Uterus (tissue), 2 donors: ENCODE measurements at regions not wholly inside any gene's neighbourhood (a gene's known extent, or its start where the extent isn't known, plus 50 kb on each side); places are given as distances from the start of the nearest gene placed in this dataset.

Source experiments
- CTCF ChIP-seq, 4 experiments: fragments of 200-600 bp in 2 of 4; fragments of 450-650 bp in 2 of 4; sonication (generic) in 2 of 4; IDR thresholded peaks; one replicate each; pipeline ENCODE4 v1.5.1; 2016 to 2019; ENCODE audit warnings: antibody characterized with exemption in 4 of 4, mild to moderate bottlenecking in 2 of 4, moderate library complexity in 1 of 4
- POLR2A ChIP-seq, 2 donors: fragments of 450-650 bp; IDR thresholded peaks; one replicate each; pipeline ENCODE4 v1.6.1; 2016; ENCODE audit warnings: antibody characterized with exemption in 2 of 2, mild to moderate bottlenecking in 1 of 2, moderate library complexity in 1 of 2

DNA sequence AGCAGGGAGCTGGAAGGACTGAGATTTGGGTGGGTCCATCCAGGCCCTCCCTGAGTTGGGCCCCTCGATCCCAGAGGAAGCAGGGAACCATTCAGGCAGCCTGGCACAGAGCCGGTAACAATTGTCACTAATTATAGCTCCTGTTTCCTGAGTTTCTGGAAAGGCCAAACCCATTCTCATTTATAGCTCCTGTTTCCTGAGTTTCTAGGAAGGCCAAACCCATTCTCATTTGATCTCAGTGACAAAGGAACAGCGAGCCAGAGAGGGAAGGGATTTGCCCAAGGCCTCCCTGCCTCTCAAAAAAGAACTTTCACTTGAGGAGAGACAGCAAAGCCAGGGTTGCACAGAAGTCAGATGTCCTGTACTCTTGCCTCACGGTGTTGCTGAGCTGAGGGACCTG, 521.9 kb downstream of the TYW1 start:
- TF ChIP-seq CTCF (IDR thresholded peaks at IDR 0.05) (no peak), POLR2A (IDR thresholded peaks at IDR 0.05) (no peak)
